Skeletal muscle satellite cell (primary cell): ENCODE measurements at regions not wholly inside any gene's neighbourhood (a gene's known extent, or its start where the extent isn't known, plus 50 kb on each side); places are given as distances from the start of the nearest gene placed in this dataset.

Source experiments
- H3K27me3 ChIP-seq: 2 replicates; pipeline ENCODE4 v1.7.0; 2013; ENCODE audit warnings: low read length; ENCODE audit not compliant: control insufficient read depth, insufficient read depth
- H3K36me3 ChIP-seq: 2 replicates; pipeline ENCODE4 v1.7.0; 2013; ENCODE audit warnings: mild to moderate bottlenecking, control low read depth, low read length; ENCODE audit not compliant: insufficient read depth
- H3K4me1 ChIP-seq: 2 replicates; pipeline ENCODE4 v1.7.0; 2013; ENCODE audit warnings: low read length; ENCODE audit not compliant: control insufficient read depth, insufficient read depth
- H3K4me2 ChIP-seq: 2 replicates; pipeline ENCODE4 v1.7.0; 2013; ENCODE audit warnings: mild to moderate bottlenecking, low read length
- H3K4me3 ChIP-seq: 2 replicates; pipeline ENCODE4 v1.7.0; 2013; ENCODE audit warnings: low read length
- H3K9ac ChIP-seq: 2 replicates; pipeline ENCODE4 v1.7.0; 2013; ENCODE audit warnings: mild to moderate bottlenecking, low read depth, low read length, moderate library complexity
- H3K9me3 ChIP-seq: replicated peaks from 2 replicates; pipeline ENCODE4 v1.7.0; 2013; ENCODE audit warnings: mild to moderate bottlenecking, control low read depth, low read length

- H3K27me3 ChIP-seq, result no peaks in the 10 kb centered on the region
- H3K9ac ChIP-seq, result no peak overlapping the region
- no peaks in the 10 kb centered on the region for H3K9me3 ChIP-seq
- H3K4me2 ChIP-seq, result no peak overlapping the region
- H3K4me1 ChIP-seq, result no peaks in the 10 kb centered on the region
- H3K4me3 ChIP-seq, result no peak overlapping the region
- H3K36me3 ChIP-seq, result no peaks in the 10 kb centered on the region
These were observed 136.0 kb upstream of the FAM98A start for GRCh38 chr2:33735096-33735495.

DNA sequence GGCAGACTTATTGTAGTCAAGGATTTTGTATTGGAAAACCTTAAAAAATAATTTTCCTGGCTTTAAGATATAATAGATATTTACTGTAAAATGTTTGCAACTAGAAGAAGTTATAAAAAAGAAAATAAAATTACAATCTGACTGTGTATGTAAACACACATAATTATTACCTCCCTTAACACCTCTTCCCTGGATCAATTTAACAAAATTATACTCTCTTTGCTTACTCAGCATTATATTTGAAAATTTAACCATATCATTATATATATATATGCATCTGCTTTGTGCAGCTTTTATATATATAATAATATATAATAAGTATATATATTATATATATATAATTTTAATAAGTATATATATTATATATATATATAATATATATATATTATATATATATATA, 131.7 kb upstream of the FAM98A start:
- H3K4me2 ChIP-seq, result no peak overlapping the region
- no peak overlapping the region for H3K9ac ChIP-seq
- no peaks in the 10 kb centered on the region for H3K4me1 ChIP-seq

GRCh38 chr2:33730193-33730592, 131.1 kb upstream of the FAM98A start:
- H3K9ac ChIP-seq, result no peak overlapping the region
- H3K4me3 ChIP-seq, result no peak overlapping the region
- no peak overlapping the region for H3K4me2 ChIP-seq
- no peaks in the 10 kb centered on the region for H3K27me3 ChIP-seq
- no peaks in the 10 kb centered on the region for H3K36me3 ChIP-seq
- no peaks in the 10 kb centered on the region for H3K4me1 ChIP-seq
- H3K9me3 ChIP-seq, result no peaks in the 10 kb centered on the region

More for the DNA sequence above, 131.7 kb upstream of the FAM98A start:
- Histone ChIP-seq H3K36me3 (no peaks in the 10 kb centered on the region), H3K27me3 (no peaks in the 10 kb centered on the region), H3K4me3 (no peak overlapping the region), H3K9me3 (no peaks in the 10 kb centered on the region)

DNA sequence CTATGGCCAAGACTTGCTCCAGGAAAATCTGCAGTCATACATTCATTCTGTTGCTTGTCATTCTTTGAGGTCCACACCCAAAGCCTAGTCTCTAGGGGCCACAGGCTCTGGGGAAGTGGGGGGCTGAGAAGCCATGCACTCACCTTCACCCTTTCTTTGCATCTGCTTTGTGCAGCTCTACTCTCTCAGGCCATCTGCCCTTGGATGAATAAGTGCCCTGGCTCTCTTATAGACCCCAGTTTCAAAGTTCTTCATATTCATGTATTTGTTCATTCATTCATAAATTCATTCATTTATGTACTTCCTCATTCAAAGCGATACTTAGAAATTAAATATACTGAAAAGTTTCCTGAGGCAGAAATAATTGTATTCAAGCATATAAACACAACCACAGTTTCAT, 130.3 kb upstream of the FAM98A start:
- no peak overlapping the region for H3K9ac ChIP-seq
- no peaks in the 10 kb centered on the region for H3K4me1 ChIP-seq
- H3K36me3 ChIP-seq, result no peaks in the 10 kb centered on the region
- H3K4me3 ChIP-seq, result no peak overlapping the region
- H3K4me2 ChIP-seq, result no peak overlapping the region
- H3K9me3 ChIP-seq, result no peaks in the 10 kb centered on the region
- H3K27me3 ChIP-seq, result no peaks in the 10 kb centered on the region

DNA sequence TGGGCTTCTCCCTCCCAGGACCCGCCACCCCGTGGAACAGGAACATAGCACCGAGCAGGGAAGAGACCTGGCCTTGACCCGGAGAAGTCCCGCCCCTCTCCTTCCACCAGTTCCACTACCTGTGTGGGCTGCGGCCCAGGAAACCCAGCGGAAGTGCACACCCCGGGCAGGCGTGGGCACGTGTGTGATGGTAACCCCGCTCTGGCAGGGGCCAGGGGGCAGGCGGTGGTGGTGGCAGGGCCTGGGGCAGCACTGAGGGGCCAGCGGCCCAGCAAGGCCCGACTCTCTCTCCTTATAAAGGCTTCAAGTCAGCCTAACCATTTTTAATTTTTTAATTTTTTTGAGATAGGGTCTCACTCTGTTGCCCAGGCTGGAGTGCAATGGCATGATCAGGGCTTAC, 129.0 kb upstream of the FAM98A start:
- Histone ChIP-seq H3K9me3 (no peaks in the 10 kb centered on the region), H3K36me3 (no peaks in the 10 kb centered on the region), H3K4me2 (no peak overlapping the region), H3K4me1 (no peaks in the 10 kb centered on the region), H3K9ac (no peak overlapping the region), H3K4me3 (no peak overlapping the region), H3K27me3 (no peaks in the 10 kb centered on the region)

GRCh38 chr2:33727361-33728032, 128.4 kb upstream of the FAM98A start:
- H3K4me2 ChIP-seq, result no peak overlapping the region
- no peaks in the 10 kb centered on the region for H3K4me1 ChIP-seq
- H3K4me3 ChIP-seq, result no peak overlapping the region
- H3K9me3 ChIP-seq, result no peaks in the 10 kb centered on the region
- no peaks in the 10 kb centered on the region for H3K36me3 ChIP-seq
- no peak overlapping the region for H3K9ac ChIP-seq
- no peaks in the 10 kb centered on the region for H3K27me3 ChIP-seq

DNA sequence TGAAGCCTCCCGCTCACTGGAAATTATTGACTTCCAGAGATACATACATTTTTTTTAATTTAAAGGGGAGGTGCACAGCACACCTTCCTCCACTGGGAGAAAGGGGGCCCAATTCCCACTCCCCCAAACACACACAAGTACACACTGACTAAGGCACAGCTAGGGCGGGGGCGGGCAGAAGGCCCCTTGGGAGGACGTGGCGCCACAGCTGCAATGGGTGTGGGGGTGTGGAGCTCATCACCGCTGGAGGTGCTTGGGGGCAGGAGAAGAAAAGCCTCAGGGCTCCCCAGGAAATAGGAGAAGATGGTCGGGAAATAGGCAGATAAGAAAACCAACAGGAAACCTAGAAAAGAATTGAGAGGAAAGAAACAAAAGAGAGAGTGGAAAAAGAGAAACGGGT, 127.3 kb upstream of the FAM98A start:
- no peaks in the 10 kb centered on the region for H3K36me3 ChIP-seq
- no peak overlapping the region for H3K9ac ChIP-seq
- H3K27me3 ChIP-seq, result no peaks in the 10 kb centered on the region
- H3K4me3 ChIP-seq, result no peak overlapping the region
- H3K4me1 ChIP-seq, result no peaks in the 10 kb centered on the region
- no peaks in the 10 kb centered on the region for H3K9me3 ChIP-seq
- no peak overlapping the region for H3K4me2 ChIP-seq

GRCh38 chr2:33723329-33723728, 124.2 kb upstream of the FAM98A start:
- Histone ChIP-seq H3K36me3 (no peaks in the 10 kb centered on the region), H3K27me3 (no peaks in the 10 kb centered on the region), H3K4me2 (no peak overlapping the region), H3K4me1 (no peaks in the 10 kb centered on the region), H3K9me3 (no peaks in the 10 kb centered on the region), H3K9ac (no peak overlapping the region), H3K4me3 (no peak overlapping the region)

GRCh38 chr2:33719067-33719466, 120.0 kb upstream of the FAM98A start:
- Histone ChIP-seq H3K4me1 (no peaks in the 10 kb centered on the region), H3K9ac (no peak overlapping the region), H3K4me2 (no peak overlapping the region), H3K9me3 (no peaks in the 10 kb centered on the region), H3K27me3 (no peaks in the 10 kb centered on the region), H3K36me3 (no peaks in the 10 kb centered on the region), H3K4me3 (no peak overlapping the region)

GRCh38 chr2:33712674-33713073, 113.6 kb upstream of the FAM98A start:
- Histone ChIP-seq H3K27me3 (no peaks in the 10 kb centered on the region), H3K4me1 (no peaks in the 10 kb centered on the region), H3K9ac (no peak overlapping the region), H3K4me2 (no peak overlapping the region), H3K36me3 (no peaks in the 10 kb centered on the region), H3K9me3 (no peaks in the 10 kb centered on the region), H3K4me3 (no peak overlapping the region)

- no peak overlapping the region for H3K9ac ChIP-seq
- no peaks in the 10 kb centered on the region for H3K4me1 ChIP-seq
- no peaks in the 10 kb centered on the region for H3K9me3 ChIP-seq
- H3K4me3 ChIP-seq, result no peak overlapping the region
- no peak overlapping the region for H3K4me2 ChIP-seq
- no peaks in the 10 kb centered on the region for H3K27me3 ChIP-seq
- no peaks in the 10 kb centered on the region for H3K36me3 ChIP-seq
These were observed 110.9 kb upstream of the FAM98A start for GRCh38 chr2:33709951-33710350.

- H3K9ac ChIP-seq, result no peak overlapping the region
- no peak overlapping the region for H3K4me3 ChIP-seq
- no peak overlapping the region for H3K4me2 ChIP-seq
- H3K36me3 ChIP-seq, result no peaks in the 10 kb centered on the region
- H3K4me1 ChIP-seq, result no peaks in the 10 kb centered on the region
- no peaks in the 10 kb centered on the region for H3K27me3 ChIP-seq
- H3K9me3 ChIP-seq, result no peaks in the 10 kb centered on the region
These were observed 108.2 kb upstream of the FAM98A start for GRCh38 chr2:33707312-33707711.
